Type B pancreatic cell (in vitro differentiated cells): ENCODE measurements at regions not wholly inside any gene's neighbourhood (a gene's known extent, or its start where the extent isn't known, plus 50 kb on each side); places are given as distances from the start of the nearest gene placed in this dataset.

ENCODE experiments used
- DNase-seq: peaks from one replicate; pipeline ENCODE4 v3.0.0; 2021; ENCODE audit warnings: mixed read lengths; ENCODE audit not compliant: unreplicated experiment; ENCODE audit errors: extremely low spot score
- H3K27ac Mint-ChIP-seq: 2 replicates; pipeline ENCODE4 v1.8.0; 2021; ENCODE audit warnings: mild to moderate bottlenecking, mixed read lengths
- H3K27me3 Mint-ChIP-seq: 2 replicates; pipeline ENCODE4 v1.8.0; 2021; ENCODE audit warnings: mixed read lengths
- H3K36me3 Mint-ChIP-seq: 2 replicates; pipeline ENCODE4 v1.8.0; 2021; ENCODE audit warnings: mixed read lengths
- H3K4me1 Mint-ChIP-seq: one replicate; pipeline ENCODE4 v1.8.0; 2021; ENCODE audit warnings: mixed read lengths; ENCODE audit not compliant: unreplicated experiment
- H3K4me3 Mint-ChIP-seq: 2 replicates; pipeline ENCODE4 v1.8.0; 2021; ENCODE audit warnings: mild to moderate bottlenecking, mixed read lengths
- H3K9me3 Mint-ChIP-seq: 2 replicates; pipeline ENCODE4 v1.8.0; 2021; ENCODE audit warnings: mixed read lengths
- TF ChIP-seq, protein P1 (sequence below): fragments of 200-600 bp; sonication (generic); conservative IDR thresholded peaks from 2 replicates; pipeline ENCODE4 v1.5.0; 2021; ENCODE audit warnings: antibody characterized with exemption, mild to moderate bottlenecking

DNA sequence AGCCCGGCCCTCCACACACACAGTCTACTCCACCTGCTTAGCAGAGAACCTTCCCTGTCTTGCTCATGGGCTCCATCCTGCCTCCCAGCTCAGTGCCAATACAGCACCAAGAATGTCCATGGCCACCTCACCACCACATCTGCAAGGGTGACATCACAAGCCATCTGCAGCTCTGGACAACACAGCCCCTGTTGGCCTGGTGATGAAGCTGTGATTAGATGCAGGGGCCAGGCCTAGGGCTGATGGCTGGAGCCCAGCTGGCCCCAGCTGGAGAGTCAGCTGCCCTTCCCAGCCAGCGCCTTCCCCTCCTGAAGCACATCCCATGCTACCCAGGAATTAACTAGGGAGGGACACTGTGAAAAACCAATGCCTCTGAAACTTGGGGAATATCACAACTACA is 91.1 kb downstream of the TTC32 start:
- H3K4me3 Mint-ChIP-seq, result no peak overlapping the region
- TF ChIP-seq, protein P1, sequence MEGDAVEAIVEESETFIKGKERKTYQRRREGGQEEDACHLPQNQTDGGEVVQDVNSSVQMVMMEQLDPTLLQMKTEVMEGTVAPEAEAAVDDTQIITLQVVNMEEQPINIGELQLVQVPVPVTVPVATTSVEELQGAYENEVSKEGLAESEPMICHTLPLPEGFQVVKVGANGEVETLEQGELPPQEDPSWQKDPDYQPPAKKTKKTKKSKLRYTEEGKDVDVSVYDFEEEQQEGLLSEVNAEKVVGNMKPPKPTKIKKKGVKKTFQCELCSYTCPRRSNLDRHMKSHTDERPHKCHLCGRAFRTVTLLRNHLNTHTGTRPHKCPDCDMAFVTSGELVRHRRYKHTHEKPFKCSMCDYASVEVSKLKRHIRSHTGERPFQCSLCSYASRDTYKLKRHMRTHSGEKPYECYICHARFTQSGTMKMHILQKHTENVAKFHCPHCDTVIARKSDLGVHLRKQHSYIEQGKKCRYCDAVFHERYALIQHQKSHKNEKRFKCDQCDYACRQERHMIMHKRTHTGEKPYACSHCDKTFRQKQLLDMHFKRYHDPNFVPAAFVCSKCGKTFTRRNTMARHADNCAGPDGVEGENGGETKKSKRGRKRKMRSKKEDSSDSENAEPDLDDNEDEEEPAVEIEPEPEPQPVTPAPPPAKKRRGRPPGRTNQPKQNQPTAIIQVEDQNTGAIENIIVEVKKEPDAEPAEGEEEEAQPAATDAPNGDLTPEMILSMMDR, result no peak
- no peaks in the 10 kb centered on the region for H3K4me1 Mint-ChIP-seq
- no peak overlapping the region for H3K27ac Mint-ChIP-seq
- H3K9me3 Mint-ChIP-seq, result no peaks in the 10 kb centered on the region
- peak; percentile 36 for DNase-seq
- no peaks in the 10 kb centered on the region for H3K36me3 Mint-ChIP-seq
- peaks cover 6% of the 10 kb centered on the region for H3K27me3 Mint-ChIP-seq

GRCh38 chr2:19810148-19810547 is 91.6 kb downstream of the TTC32 start:
- Mint-ChIP-seq H3K4me1 (no peaks in the 10 kb centered on the region), H3K4me3 (no peak overlapping the region), H3K9me3 (no peaks in the 10 kb centered on the region), H3K27me3 (peaks cover 11% of the 10 kb centered on the region), H3K27ac (no peak overlapping the region), H3K36me3 (no peaks in the 10 kb centered on the region)
- DNase-seq, result no peak
- TF ChIP-seq, protein P1, result no peak

- Mint-ChIP-seq H3K9me3 (no peaks in the 10 kb centered on the region), H3K36me3 (no peaks in the 10 kb centered on the region), H3K27me3 (peaks cover 11% of the 10 kb centered on the region)
Observed at GRCh38 chr2:19809206-19809605, 92.6 kb downstream of the TTC32 start.

DNA sequence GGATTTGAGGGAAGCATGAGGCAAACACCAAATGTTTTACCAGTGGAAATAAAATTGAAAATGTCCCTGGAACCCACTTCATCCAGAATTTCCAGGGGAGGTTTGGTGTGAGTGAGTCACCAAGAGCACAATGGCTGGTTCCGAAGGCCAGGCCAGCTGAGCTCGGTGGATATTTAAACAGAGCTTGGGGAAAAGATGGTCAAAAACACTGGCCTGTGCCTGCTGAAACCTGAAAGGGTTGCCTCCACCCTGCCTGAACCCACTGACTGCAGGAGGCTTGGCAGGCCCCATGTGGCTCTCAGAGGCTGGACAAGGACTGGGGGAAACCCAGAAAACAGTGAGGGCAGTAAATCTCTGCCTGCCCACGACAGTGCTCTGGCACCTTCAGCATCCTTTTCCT is 93.9 kb downstream of the TTC32 start:
- TF ChIP-seq, protein P1, result no peak
- no peak overlapping the region for H3K27ac Mint-ChIP-seq
- H3K36me3 Mint-ChIP-seq, result no peaks in the 10 kb centered on the region
- H3K9me3 Mint-ChIP-seq, result no peaks in the 10 kb centered on the region
- no peak overlapping the region for H3K4me3 Mint-ChIP-seq
- no peaks in the 10 kb centered on the region for H3K4me1 Mint-ChIP-seq
- peaks cover 11% of the 10 kb centered on the region for H3K27me3 Mint-ChIP-seq
- no peak for DNase-seq

More at GRCh38 chr2:19809206-19809605, 92.6 kb downstream of the TTC32 start:
- Mint-ChIP-seq H3K4me3 (no peak overlapping the region), H3K27ac (no peak overlapping the region), H3K4me1 (no peaks in the 10 kb centered on the region)
- TF ChIP-seq, protein P1, result no peak
- DNase-seq, result peak; percentile 49

DNA sequence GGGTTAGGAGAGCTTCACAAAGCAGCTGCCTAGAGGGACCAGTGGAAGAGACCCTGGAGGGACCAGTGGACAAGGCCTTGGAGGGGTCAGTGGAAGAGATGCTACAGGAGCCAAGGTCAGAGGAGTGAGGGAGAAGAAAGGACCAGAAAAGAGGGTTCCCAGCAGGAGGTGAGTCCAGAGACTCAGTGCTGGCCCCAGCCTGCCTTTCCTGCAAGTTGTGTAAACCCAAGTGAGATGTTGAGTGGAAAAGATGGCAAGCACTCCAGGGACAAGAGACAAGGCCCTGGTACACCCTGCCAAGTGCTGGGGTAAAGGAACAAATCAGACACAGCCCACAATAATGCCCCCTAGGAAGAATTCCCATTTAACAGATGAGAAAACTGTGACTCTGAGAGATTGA is 94.4 kb downstream of the TTC32 start:
- H3K4me3 Mint-ChIP-seq, result no peak overlapping the region
- TF ChIP-seq, protein P1, result no peak
- DNase-seq, result no peak
- H3K36me3 Mint-ChIP-seq, result no peaks in the 10 kb centered on the region
- no peaks in the 10 kb centered on the region for H3K4me1 Mint-ChIP-seq
- peaks cover 11% of the 10 kb centered on the region for H3K27me3 Mint-ChIP-seq
- H3K27ac Mint-ChIP-seq, result no peak overlapping the region
- no peaks in the 10 kb centered on the region for H3K9me3 Mint-ChIP-seq

DNA sequence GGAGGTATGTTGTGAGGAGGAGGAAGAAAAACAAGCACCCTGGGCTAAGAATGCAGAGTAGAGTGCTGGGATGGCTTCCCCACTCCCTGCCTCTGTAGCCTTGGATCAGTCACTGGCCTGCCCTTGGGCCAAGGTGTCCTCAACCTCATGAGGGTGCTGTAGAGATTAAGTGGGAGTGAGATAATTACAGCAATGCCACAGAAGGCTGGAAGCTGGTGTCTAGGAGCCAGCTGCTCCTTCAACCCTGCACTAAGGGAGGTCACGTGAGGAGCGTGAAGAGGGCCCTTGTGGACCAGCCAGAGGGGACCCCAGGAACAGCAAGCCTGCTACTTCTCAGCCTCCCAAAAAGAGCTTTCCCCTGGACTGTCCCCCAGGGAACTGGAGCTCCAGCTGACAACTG is 95.2 kb downstream of the TTC32 start:
- Mint-ChIP-seq H3K27me3 (peaks cover 11% of the 10 kb centered on the region), H3K4me3 (no peak overlapping the region), H3K9me3 (no peaks in the 10 kb centered on the region), H3K36me3 (no peaks in the 10 kb centered on the region), H3K27ac (no peak overlapping the region), H3K4me1 (no peaks in the 10 kb centered on the region)
- TF ChIP-seq, protein P1, result no peak
- peak; percentile 16 for DNase-seq
